ENCODE measurements at regions not wholly inside any gene's neighbourhood (a gene's known extent, or its start where the extent isn't known, plus 50 kb on each side); places are given as distances from the start of the nearest gene placed in this dataset.

GRCh38 chr4:110753466-110753865, 130.6 kb upstream of the PITX2 start:
- TF ChIP-seq CTCF (optimal IDR thresholded peaks at IDR 0.05 in 1 of 3, IDR thresholded peaks at IDR 0.05 in 1 of 3, conservative IDR thresholded peaks at IDR 0.05 in 1 of 3; ENCODE audit: extremely low read depth in 1 of 3, insufficient read depth in 2 of 3, low read length in 3 of 3) (no peak), EZH2 (IDR thresholded peaks at IDR 0.05; ENCODE audit: low read length) (no peak)

Data from keratinocyte (primary cell).